H1 (cell line): ENCODE measurements at regions not wholly inside any gene's neighbourhood (a gene's known extent, or its start where the extent isn't known, plus 50 kb on each side); places are given as distances from the start of the nearest gene placed in this dataset.

ENCODE experiments used
- CTCF ChIA-PET: fragments of 300-600 bp; sonication (Branson Sonifier 250); formaldehyde crosslinking; loops from one replicate; lab custom pipeline; 2021; ENCODE audit not compliant: partially characterized antibody; lab: Charles Lee
- POLR2A ChIA-PET: fragments of 300-600 bp; sonication (Branson Sonifier 250); formaldehyde crosslinking; loops from one replicate; lab custom pipeline; 2021; ENCODE audit warnings: inconsistent platforms; ENCODE audit not compliant: partially characterized antibody; lab: Charles Lee
- DNase-seq, 2 experiments: peaks; one replicate each; pipeline versions ENCODE4 v3.0.0 to v3.0.0-alpha.2; 2010 to 2022; ENCODE audit warnings: low spot score in 2 of 2, low read depth in 1 of 2, mixed read lengths in 1 of 2
- FAIRE-seq: peaks from 2 replicates; lab custom pipeline; 2011; peaks lifted over from hg19 to GRCh38; lab: Jason Lieb, UNC
- H2AFZ ChIP-seq: 2 replicates; pipeline ENCODE4 v1.8.1; 2012; ENCODE audit warnings: low read length, inconsistent platforms
- H2AK5ac ChIP-seq: 2 replicates; pipeline ENCODE4 v1.6.1; 2013; ENCODE audit warnings: low read depth, low read length
- H2BK120ac ChIP-seq: replicated peaks from 2 replicates; pipeline ENCODE3; 2013; ENCODE audit warnings: low read depth, low read length, inconsistent platforms
- H2BK12ac ChIP-seq: 2 replicates; pipeline ENCODE4 v1.6.1; 2013; ENCODE audit warnings: low read depth, low read length
- H2BK15ac ChIP-seq: 2 replicates; pipeline ENCODE4 v1.6.1; 2013; ENCODE audit warnings: low read length
- H2BK20ac ChIP-seq: 2 replicates; pipeline ENCODE4 v1.6.1; 2013; ENCODE audit warnings: low read length
- H2BK5ac ChIP-seq: 2 replicates; pipeline ENCODE4 v1.6.1; 2013; ENCODE audit warnings: low read depth, low read length
- H3K14ac ChIP-seq: 2 replicates; pipeline ENCODE4 v1.6.1; 2013; ENCODE audit warnings: inconsistent platforms; ENCODE audit not compliant: insufficient read length
- H3K18ac ChIP-seq: 2 replicates; pipeline ENCODE4 v1.6.1; 2013; ENCODE audit warnings: low read length; ENCODE audit errors: extremely low read depth
- H3K23ac ChIP-seq: 2 replicates; pipeline ENCODE4 v1.6.1; 2013; ENCODE audit warnings: inconsistent platforms; ENCODE audit not compliant: insufficient read length
- H3K23me2 ChIP-seq: 2 replicates; pipeline ENCODE4 v1.6.1; 2013; ENCODE audit warnings: low read depth, low read length
- H3K27ac ChIP-seq: 2 replicates; pipeline ENCODE4 v1.6.1; 2011; ENCODE audit warnings: low read depth, low read length, inconsistent platforms
- H3K27me3 ChIP-seq, 4 experiments: replicated peaks in 1 of 4; 1 replicate in 1 of 4; 2 replicates in 3 of 4; pipeline versions ENCODE4 v1.6.1 to v1.8.1; 2011 to 2013; ENCODE audit warnings: low read length in 3 of 4, mild to moderate bottlenecking in 3 of 4, inconsistent platforms in 2 of 4, mixed read lengths in 2 of 4, moderate library complexity in 1 of 4; ENCODE audit not compliant: control insufficient read depth in 3 of 4, insufficient read depth in 3 of 4; ENCODE audit errors: extremely low read depth in 1 of 4
- H3K36me3 ChIP-seq, 4 experiments: 2 replicates each; pipeline versions ENCODE4 v1.6.1 to v1.8.1; 2011 to 2013; ENCODE audit warnings: mild to moderate bottlenecking in 4 of 4, low read length in 3 of 4, moderate library complexity in 2 of 4, control low read depth in 1 of 4, inconsistent platforms in 1 of 4; ENCODE audit not compliant: insufficient read depth in 4 of 4, control insufficient read depth in 2 of 4
- H3K4ac ChIP-seq: replicated peaks from 2 replicates; pipeline ENCODE3; 2013; ENCODE audit warnings: low read length, low read depth, mixed read lengths, inconsistent platforms; ENCODE audit not compliant: insufficient read length
- H3K4me1 ChIP-seq, 4 experiments: replicated peaks in 1 of 4; 1 replicate in 1 of 4; 2 replicates in 3 of 4; pipeline versions ENCODE4 v1.6.1 to v1.8.1; 2011 to 2013; ENCODE audit warnings: low read length in 3 of 4, inconsistent platforms in 2 of 4, mixed read lengths in 1 of 4; ENCODE audit not compliant: insufficient read depth in 4 of 4, control insufficient read depth in 3 of 4
- H3K4me2 ChIP-seq, 2 experiments: 2 replicates each; pipeline versions ENCODE4 v1.6.1 to v1.8.1; 2011 to 2013; ENCODE audit warnings: low read depth in 2 of 2, low read length in 2 of 2, control low read depth in 1 of 2, inconsistent platforms in 1 of 2, mild to moderate bottlenecking in 1 of 2; ENCODE audit not compliant: insufficient read depth in 1 of 2
- H3K4me3 ChIP-seq, 4 experiments: fragments of 200-600, 300-600 bp in 1 of 4; sonication (generic), shearing (Covaris generic), sonication (Bioruptor Twin) in 1 of 4; 2 replicates each; pipeline versions ENCODE4 v1.5.1 to v1.8.1; 2011 to 2016; ENCODE audit warnings: low read length in 4 of 4, low read depth in 3 of 4, control low read depth in 2 of 4, inconsistent platforms in 2 of 4, mild to moderate bottlenecking in 2 of 4, mixed read lengths in 1 of 4, moderate library complexity in 1 of 4; ENCODE audit not compliant: insufficient read depth in 2 of 4; ENCODE audit errors: extremely low read depth in 1 of 4
- H3K56ac ChIP-seq: replicated peaks from 2 replicates; pipeline ENCODE3; 2013; ENCODE audit warnings: low read depth, mild to moderate bottlenecking, mixed read lengths, low read length, inconsistent platforms; ENCODE audit not compliant: insufficient read length
- H3K79me1 ChIP-seq: 2 replicates; pipeline ENCODE4 v1.6.1; 2013; ENCODE audit warnings: low read depth, low read length, control low read depth
- H3K79me2 ChIP-seq, 2 experiments: 2 replicates each; pipeline versions ENCODE4 v1.6.1 to v1.8.1; 2012 to 2013; ENCODE audit warnings: low read length in 2 of 2, mild to moderate bottlenecking in 2 of 2, inconsistent platforms in 1 of 2; ENCODE audit not compliant: insufficient read depth in 2 of 2, control insufficient read depth in 1 of 2
- H3K9ac ChIP-seq, 4 experiments: replicated peaks in 1 of 4; 1 replicate in 1 of 4; 2 replicates in 3 of 4; pipeline versions ENCODE4 v1.6.1 to v1.8.1; 2011 to 2013; ENCODE audit warnings: low read depth in 3 of 4, low read length in 3 of 4, control low read depth in 2 of 4, mild to moderate bottlenecking in 2 of 4, moderate library complexity in 2 of 4, inconsistent platforms in 1 of 4; ENCODE audit errors: extremely low read depth in 1 of 4
- H3K9me3 ChIP-seq, 2 experiments: 2 replicates each; pipeline versions ENCODE4 v1.6.1 to v1.8.1; 2012 to 2013; ENCODE audit warnings: mild to moderate bottlenecking in 2 of 2, moderate library complexity in 2 of 2, control low read depth in 1 of 2, inconsistent platforms in 1 of 2, low read depth in 1 of 2, low read length in 1 of 2, mixed read lengths in 1 of 2; ENCODE audit not compliant: insufficient read depth in 2 of 2
- H4K20me1 ChIP-seq, 2 experiments: replicated peaks in 1 of 2; 2 replicates each; pipeline versions ENCODE3 to v1.8.1; 2011 to 2013; ENCODE audit warnings: inconsistent platforms in 2 of 2, low read length in 2 of 2, mild to moderate bottlenecking in 1 of 2; ENCODE audit not compliant: insufficient read depth in 2 of 2, control insufficient read depth in 1 of 2
- H4K5ac ChIP-seq: 2 replicates; pipeline ENCODE4 v1.6.1; 2013; ENCODE audit warnings: low read length, low read depth, mixed read lengths, inconsistent platforms; ENCODE audit not compliant: insufficient read length
- H4K8ac ChIP-seq: 2 replicates; pipeline ENCODE4 v1.8.0; 2013; ENCODE audit warnings: mild to moderate bottlenecking, moderate library complexity, low read length, inconsistent platforms; ENCODE audit not compliant: insufficient read depth; ENCODE audit errors: extremely low read depth
- H4K91ac ChIP-seq: replicated peaks from 2 replicates; pipeline ENCODE3; 2013; ENCODE audit warnings: low read length, mixed read lengths, inconsistent platforms; ENCODE audit not compliant: insufficient read length
- EP300 ChIP-seq, 2 experiments: IDR thresholded peaks; 1 replicate in 1 of 2; 2 replicates in 1 of 2; pipeline ENCODE4 v1.6.1; 2011 to 2012; ENCODE audit warnings: low read depth in 2 of 2, low read length in 2 of 2, mild to moderate bottlenecking in 2 of 2, borderline replicate concordance in 1 of 2, inconsistent platforms in 1 of 2, moderate library complexity in 1 of 2
- RAD21 ChIP-seq, 2 experiments: IDR thresholded peaks in 1 of 2; conservative IDR thresholded peaks in 1 of 2; 2 replicates each; pipeline ENCODE4 v1.6.1; 2011; ENCODE audit warnings: low read depth in 2 of 2, low read length in 2 of 2, improper control_type of control experiment in 1 of 2, inconsistent platforms in 1 of 2, mild to moderate bottlenecking in 1 of 2, moderate library complexity in 1 of 2
- RNF2 ChIP-seq: fragments of 200-900, 300-1000 bp; sonication (generic); IDR thresholded peaks from 2 replicates; pipeline ENCODE4 v1.7.1; 2016; ENCODE audit warnings: borderline replicate concordance, low read depth, mild to moderate bottlenecking, antibody characterized with exemption, low read length; ENCODE audit not compliant: poor library complexity, severe bottlenecking; ENCODE audit errors: missing control alignments
- WGBS, 2 experiments: shearing (Covaris generic) in 1 of 2; methylation state at CpG; one replicate each; pipeline versions ENCODE4 v1.1.6 to v1.1.7; 2013 to 2015; ENCODE audit warnings: low lambda C conversion rate in 2 of 2, mixed read lengths in 2 of 2, inconsistent platforms in 1 of 2, low coverage in 1 of 2, missing lambda C conversion rate in 1 of 2; ENCODE audit not compliant: insufficient replicate concordance in 2 of 2, insufficient coverage in 1 of 2, insufficient read length in 1 of 2; ENCODE audit errors: extremely low coverage in 1 of 2, missing lambda C conversion rate in 1 of 2; 5-methylcytosine and 5-hydroxymethylcytosine counted together

DNA sequence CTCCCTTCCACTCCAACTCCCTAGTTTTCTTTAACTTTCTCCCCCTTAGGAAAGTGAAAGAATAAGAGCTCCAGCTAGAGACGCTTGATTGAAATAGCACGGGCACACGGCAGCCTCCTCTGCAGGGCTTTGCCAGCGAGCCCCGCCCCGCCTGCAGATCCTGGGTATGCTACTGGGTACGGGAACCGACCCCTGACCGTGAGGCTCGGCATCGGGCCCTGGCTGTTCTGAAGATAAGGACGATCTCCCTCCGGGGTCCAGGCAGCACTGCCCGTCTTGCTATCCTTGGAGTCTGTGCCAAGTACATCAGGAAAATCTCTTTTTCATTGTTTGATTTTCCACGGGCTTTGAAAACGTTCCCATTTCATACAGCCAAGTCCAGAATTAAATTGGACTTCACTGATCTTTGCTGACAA, 284.5 kb downstream of the MTX2 start:
- H3K14ac ChIP-seq = no peak overlapping the region
- 30% methylated on average over 15 of the region's 16 CpGs; no CpG with 5 or more reads in 1 of the 2 experiments for WGBS, 2 experiments
- no peak overlapping the region for H2BK20ac ChIP-seq
- H4K91ac ChIP-seq = no peak overlapping the region
- peaks cover 6% of the 10 kb centered on the region; the same call in 1 of the 2 replicates for H3K23me2 ChIP-seq
- peak in 1 of 2 experiments; percentile 71 for DNase-seq
- H3K4me3 ChIP-seq = peak overlapping the region in 3 of 4 experiments; percentile 20 to 51 (median 43); a peak in 5 of 8 replicates
- ChIA-PET CTCF (interaction anchor here (0.9 to 2.9 kb wide), 53 partner anchors 9 to 596 kb away, joined by 3 to 30 read pairs (median 5); partner anchors contain the start of gene LNPK), POLR2A (no interaction called here)
- H3K9ac ChIP-seq = no peak overlapping the region; a peak in 2 of 7 replicates
- H2AK5ac ChIP-seq = no peak overlapping the region
- H3K27me3 ChIP-seq = peaks cover 0 to 11% (median 8%) of the 10 kb centered on the region in 4 experiments; a peak in 6 of 7 replicates
- no peak for FAIRE-seq
- H3K4me2 ChIP-seq = peak overlapping the region; percentile 57 to 96
- TF ChIP-seq EP300 (IDR thresholded peaks at IDR 0.05; ENCODE audit: borderline replicate concordance in 1 of 2, low read depth in 2 of 2, low read length in 2 of 2) (peak in 1 of 2 experiments; percentile 95; a peak in 1 of 3 replicates), RAD21 (IDR thresholded peaks at IDR 0.05 in 1 of 2, conservative IDR thresholded peaks at IDR 0.05 in 1 of 2; ENCODE audit: low read depth in 2 of 2, low read length in 2 of 2) (peak; percentile 26 to 34; a peak in 3 of 4 replicates), RNF2 (no peak)
- H3K56ac ChIP-seq = no peak overlapping the region
- no peak overlapping the region for H4K5ac ChIP-seq
- no peaks in the 10 kb centered on the region for H4K20me1 ChIP-seq
- no peaks in the 10 kb centered on the region for H3K79me2 ChIP-seq
- no peaks in the 10 kb centered on the region; a peak in 2 of 7 replicates for H3K4me1 ChIP-seq
- H2BK12ac ChIP-seq = peak overlapping the region; percentile 31; the same call in 1 of the 2 replicates
- H4K8ac ChIP-seq = 0 out of 2 replicates have a peak overlapping the region, but pooled peaks have one; percentile 22
- no peaks in the 10 kb centered on the region for H3K36me3 ChIP-seq
- H3K9me3 ChIP-seq = no peaks in the 10 kb centered on the region
- H2AFZ ChIP-seq = no peak overlapping the region
- H3K23ac ChIP-seq = no peak overlapping the region
- H3K79me1 ChIP-seq = no peaks in the 10 kb centered on the region
- no peak overlapping the region for H3K4ac ChIP-seq
- no peak overlapping the region for H2BK5ac ChIP-seq
- no peak overlapping the region for H2BK120ac ChIP-seq
- H2BK15ac ChIP-seq = no peak overlapping the region
- H3K18ac ChIP-seq = peak overlapping the region; percentile 64
- no peak overlapping the region for H3K27ac ChIP-seq
